H9 (cell line): ENCODE measurements at regions not wholly inside any gene's neighbourhood (a gene's known extent, or its start where the extent isn't known, plus 50 kb on each side); places are given as distances from the start of the nearest gene placed in this dataset.

Experiments
- DNase-seq: peaks from one replicate; pipeline ENCODE4 v3.0.0-alpha.2; 2017
- H2AFZ ChIP-seq: one replicate; pipeline ENCODE4 v1.6.1; 2013; ENCODE audit warnings: mild to moderate bottlenecking, low read length, control low read depth, moderate library complexity
- H2AK5ac ChIP-seq: 2 replicates; pipeline ENCODE4 v1.6.1; 2013; ENCODE audit warnings: low read length, control low read depth, mixed read lengths; ENCODE audit not compliant: insufficient read length
- H2BK120ac ChIP-seq: one replicate; pipeline ENCODE4 v1.6.1; 2013; ENCODE audit warnings: low read depth, mild to moderate bottlenecking, low read length, control low read depth, inconsistent platforms; ENCODE audit not compliant: poor library complexity, severe bottlenecking
- H2BK12ac ChIP-seq: 2 replicates; pipeline ENCODE4 v1.6.1; 2013; ENCODE audit warnings: low read length, control low read depth, mixed read lengths, low read depth; ENCODE audit not compliant: insufficient read length
- H2BK15ac ChIP-seq: 2 replicates; pipeline ENCODE4 v1.6.1; 2013; ENCODE audit warnings: low read depth, low read length, control low read depth
- H2BK20ac ChIP-seq: one replicate; pipeline ENCODE4 v1.6.1; 2013; ENCODE audit warnings: low read depth, mild to moderate bottlenecking, low read length, control low read depth, inconsistent platforms; ENCODE audit not compliant: poor library complexity, severe bottlenecking
- H2BK5ac ChIP-seq: 2 replicates; pipeline ENCODE4 v1.6.1; 2013; ENCODE audit warnings: low read length, control low read depth, mixed read lengths; ENCODE audit not compliant: insufficient read length
- H3K14ac ChIP-seq: 2 replicates; pipeline ENCODE4 v1.6.1; 2013; ENCODE audit warnings: low read length, control low read depth; ENCODE audit not compliant: insufficient read depth
- H3K18ac ChIP-seq: 2 replicates; pipeline ENCODE4 v1.6.1; 2013; ENCODE audit warnings: low read depth, mild to moderate bottlenecking, mixed read lengths, low read length, control low read depth; ENCODE audit not compliant: insufficient read length
- H3K23ac ChIP-seq: 2 replicates; pipeline ENCODE4 v1.6.1; 2013; ENCODE audit warnings: low read length, control low read depth, mixed read lengths, low read depth; ENCODE audit not compliant: insufficient read length
- H3K23me2 ChIP-seq: 2 replicates; pipeline ENCODE4 v1.6.1; 2013; ENCODE audit warnings: low read depth, mild to moderate bottlenecking, mixed read lengths, low read length, control low read depth; ENCODE audit not compliant: insufficient read length, poor library complexity, severe bottlenecking
- H3K27ac ChIP-seq: 2 replicates; pipeline ENCODE4 v1.5.1; 2013; ENCODE audit warnings: low read length, control low read depth, mixed read lengths, low read depth; ENCODE audit not compliant: insufficient read length
- H3K27me3 ChIP-seq: 2 replicates; pipeline ENCODE4 v1.6.1; 2013; ENCODE audit warnings: low read length, control low read depth, inconsistent platforms; ENCODE audit not compliant: insufficient read depth
- H3K4ac ChIP-seq: 2 replicates; pipeline ENCODE4 v1.6.1; 2013; ENCODE audit warnings: low read depth, mild to moderate bottlenecking, control low read depth, inconsistent platforms, low read length, moderate library complexity
- H3K4me1 ChIP-seq: 2 replicates; pipeline ENCODE4 v1.6.1; 2013; ENCODE audit warnings: low read length, control low read depth, inconsistent platforms; ENCODE audit not compliant: insufficient read depth
- H3K4me2 ChIP-seq: 2 replicates; pipeline ENCODE4 v1.6.1; 2013; ENCODE audit warnings: low read length, control low read depth, mixed read lengths; ENCODE audit not compliant: insufficient read length, insufficient read depth
- H3K56ac ChIP-seq: 2 replicates; pipeline ENCODE4 v1.6.1; 2013; ENCODE audit warnings: low read depth, mild to moderate bottlenecking, mixed read lengths, low read length, control low read depth; ENCODE audit not compliant: insufficient read length
- H3K79me1 ChIP-seq: 2 replicates; pipeline ENCODE4 v1.6.1; 2013; ENCODE audit warnings: low read depth, mild to moderate bottlenecking, moderate library complexity, low read length, control low read depth, inconsistent platforms; ENCODE audit not compliant: insufficient read depth, poor library complexity, severe bottlenecking
- H3K79me2 ChIP-seq: 2 replicates; pipeline ENCODE4 v1.6.1; 2013; ENCODE audit warnings: low read length, control low read depth, inconsistent platforms; ENCODE audit not compliant: insufficient read depth
- H3K9ac ChIP-seq: 2 replicates; pipeline ENCODE4 v1.6.1; 2013; ENCODE audit warnings: low read length, control low read depth, mixed read lengths; ENCODE audit not compliant: insufficient read length; ENCODE audit errors: extremely low read depth
- H3K9me3 ChIP-seq: one replicate; pipeline ENCODE4 v1.6.1; 2013; ENCODE audit warnings: low read depth, low read length, inconsistent platforms; ENCODE audit not compliant: control insufficient read depth
- H3T11ph ChIP-seq: one replicate; pipeline ENCODE4 v1.6.1; 2013; ENCODE audit warnings: mild to moderate bottlenecking, low read length, control low read depth, inconsistent platforms
- H4K20me1 ChIP-seq: one replicate; pipeline ENCODE4 v1.6.1; 2013; ENCODE audit not compliant: control insufficient read depth, insufficient read length, insufficient read depth
- H4K5ac ChIP-seq: 2 replicates; pipeline ENCODE4 v1.6.1; 2013; ENCODE audit warnings: low read depth, mild to moderate bottlenecking, mixed read lengths, low read length, control low read depth; ENCODE audit not compliant: insufficient read length
- H4K8ac ChIP-seq: replicated peaks from 2 replicates; pipeline ENCODE4 v1.6.1; 2013; ENCODE audit warnings: low read length, control low read depth, mixed read lengths, low read depth; ENCODE audit not compliant: insufficient read length
- H4K91ac ChIP-seq: 2 replicates; pipeline ENCODE4 v1.6.1; 2013; ENCODE audit warnings: low read depth, mild to moderate bottlenecking, moderate library complexity, mixed read lengths, low read length, control low read depth; ENCODE audit not compliant: insufficient read length
- H3K27ac Mint-ChIP-seq, 3 experiments: 2 replicates in 2 of 3; 3 replicates in 1 of 3; pipeline ENCODE4 v1.8.0; 2020 to 2021; ENCODE audit warnings: mixed read lengths in 3 of 3, mild to moderate bottlenecking in 1 of 3, moderate library complexity in 1 of 3
- H3K27me3 Mint-ChIP-seq: 2 replicates; pipeline ENCODE4 v1.8.0; 2021; ENCODE audit warnings: low read depth, mild to moderate bottlenecking, moderate library complexity, mixed read lengths
- H3K36me3 Mint-ChIP-seq, 3 experiments: 2 replicates in 2 of 3; 3 replicates in 1 of 3; pipeline ENCODE4 v1.8.0; 2020 to 2021; ENCODE audit warnings: low read depth in 3 of 3, mixed read lengths in 3 of 3; ENCODE audit not compliant: insufficient read depth in 1 of 3
- H3K4me1 Mint-ChIP-seq, 2 experiments: 2 replicates each; pipeline ENCODE4 v1.8.0; 2020; ENCODE audit warnings: mixed read lengths in 2 of 2
- H3K4me3 Mint-ChIP-seq, 2 experiments: 2 replicates in 1 of 2; 3 replicates in 1 of 2; pipeline ENCODE4 v1.8.0; 2020 to 2021; ENCODE audit warnings: mild to moderate bottlenecking in 2 of 2, mixed read lengths in 2 of 2, moderate library complexity in 1 of 2
- H3K9me3 Mint-ChIP-seq, 2 experiments: 2 replicates in 1 of 2; 3 replicates in 1 of 2; pipeline ENCODE4 v1.8.0; 2020; ENCODE audit warnings: mild to moderate bottlenecking in 2 of 2, mixed read lengths in 2 of 2, moderate library complexity in 1 of 2
- TF ChIP-seq, protein P1 (sequence below): fragments of 200-600 bp; sonication (generic); conservative IDR thresholded peaks from 3 replicates; pipeline ENCODE4 v1.8.0; 2021; ENCODE audit warnings: antibody characterized with exemption, mild to moderate bottlenecking

DNA sequence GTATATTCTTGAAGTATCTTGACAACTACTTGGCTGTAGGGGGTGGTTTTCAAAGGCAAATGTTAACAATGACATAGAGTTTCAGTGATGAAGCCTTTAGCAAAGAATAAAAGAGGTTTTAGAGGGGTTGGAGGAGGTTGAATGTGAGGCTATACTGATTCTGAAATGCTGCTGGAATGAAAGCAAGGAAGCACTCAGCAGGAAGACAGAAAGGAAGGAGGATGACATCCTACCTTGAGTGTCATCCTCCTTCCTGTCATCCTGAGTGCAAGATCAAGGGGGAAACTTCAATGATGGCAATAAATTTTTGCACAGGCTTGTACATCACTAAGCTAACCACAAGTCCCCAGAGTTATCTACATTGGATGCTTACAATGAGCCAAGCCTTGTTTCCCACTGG lies 120.5 kb downstream of the APIP start:
- Histone ChIP-seq H3K4me1 (peaks cover 4% of the 10 kb centered on the region; the same call in 1 of the 2 replicates), H3K4ac (no peak overlapping the region), H2AK5ac (no peak overlapping the region), H2AFZ (no peak overlapping the region), H4K5ac (no peak overlapping the region), H3T11ph (no peak overlapping the region), H4K91ac (no peak overlapping the region), H3K27me3 (no peaks in the 10 kb centered on the region), H4K8ac (no peak overlapping the region), H3K4me2 (no peak overlapping the region), H3K9me3 (no peaks in the 10 kb centered on the region), H2BK15ac (no peak overlapping the region), H2BK5ac (no peak overlapping the region), H3K79me1 (no peaks in the 10 kb centered on the region), H3K14ac (no peak overlapping the region), H2BK20ac (no peak overlapping the region), H3K27ac (no peak overlapping the region), H2BK12ac (no peak overlapping the region), H3K23ac (no peak overlapping the region), H3K23me2 (no peaks in the 10 kb centered on the region), H2BK120ac (no peak overlapping the region), H3K9ac (no peak overlapping the region), H3K56ac (no peak overlapping the region), H3K18ac (no peak overlapping the region), H4K20me1 (no peaks in the 10 kb centered on the region), H3K79me2 (no peaks in the 10 kb centered on the region)
- Mint-ChIP-seq H3K4me3 (no peak overlapping the region), H3K27me3 (no peaks in the 10 kb centered on the region), H3K9me3 (peaks cover 10 to 20% of the 10 kb centered on the region in 2 experiments), H3K27ac (peak overlapping the region in 1 of 3 experiments; percentile 73; a peak in 2 of 7 replicates), H3K36me3 (peaks cover 16 to 27% (median 26%) of the 10 kb centered on the region in 3 experiments), H3K4me1 (peaks cover 28 to 33% of the 10 kb centered on the region in 2 experiments)
- TF ChIP-seq, protein P1, sequence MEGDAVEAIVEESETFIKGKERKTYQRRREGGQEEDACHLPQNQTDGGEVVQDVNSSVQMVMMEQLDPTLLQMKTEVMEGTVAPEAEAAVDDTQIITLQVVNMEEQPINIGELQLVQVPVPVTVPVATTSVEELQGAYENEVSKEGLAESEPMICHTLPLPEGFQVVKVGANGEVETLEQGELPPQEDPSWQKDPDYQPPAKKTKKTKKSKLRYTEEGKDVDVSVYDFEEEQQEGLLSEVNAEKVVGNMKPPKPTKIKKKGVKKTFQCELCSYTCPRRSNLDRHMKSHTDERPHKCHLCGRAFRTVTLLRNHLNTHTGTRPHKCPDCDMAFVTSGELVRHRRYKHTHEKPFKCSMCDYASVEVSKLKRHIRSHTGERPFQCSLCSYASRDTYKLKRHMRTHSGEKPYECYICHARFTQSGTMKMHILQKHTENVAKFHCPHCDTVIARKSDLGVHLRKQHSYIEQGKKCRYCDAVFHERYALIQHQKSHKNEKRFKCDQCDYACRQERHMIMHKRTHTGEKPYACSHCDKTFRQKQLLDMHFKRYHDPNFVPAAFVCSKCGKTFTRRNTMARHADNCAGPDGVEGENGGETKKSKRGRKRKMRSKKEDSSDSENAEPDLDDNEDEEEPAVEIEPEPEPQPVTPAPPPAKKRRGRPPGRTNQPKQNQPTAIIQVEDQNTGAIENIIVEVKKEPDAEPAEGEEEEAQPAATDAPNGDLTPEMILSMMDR, result no peak
- DNase-seq, result no peak
